PC-3 (cell line): ENCODE measurements at regions not wholly inside any gene's neighbourhood (a gene's known extent, or its start where the extent isn't known, plus 50 kb on each side); places are given as distances from the start of the nearest gene placed in this dataset.

ENCODE experiments used
- ATAC-seq: fragments of 200-7000 bp; cut with Tn5 transposase; 2 replicates; pipeline ENCODE4 v1.9.1; 2020; ENCODE audit warnings: mild to moderate bottlenecking, moderate library complexity
- BruUV-seq: library from RNA; stranded (reverse); fragments of 400-500 nt; replicated peaks from 2 replicates; lab custom pipeline; 2021; lab: Mats Ljungman, UMichigan
- CTCF ChIA-PET: fragments of 300-600 bp; sonication (Branson Sonifier 250); formaldehyde crosslinking; loops from one replicate; lab custom pipeline; 2022; ENCODE audit warnings: antibody characterized with exemption; lab: Charles Lee
- POLR2A ChIA-PET: fragments of 300-600 bp; sonication (Branson Sonifier 250); formaldehyde crosslinking; loops from one replicate; lab custom pipeline; 2022; ENCODE audit warnings: antibody characterized with exemption; ENCODE audit not compliant: unreplicated experiment; lab: Charles Lee
- DNase-seq: peaks from one replicate; pipeline ENCODE4 v3.0.0-alpha.2; 2015
- H2AFZ ChIP-seq: fragments of 300-600 bp; sonication (generic); 2 replicates; pipeline ENCODE4 v1.6.0; 2016; ENCODE audit warnings: antibody characterized with exemption, low read length
- H3F3A ChIP-seq: fragments of 300-600 bp; sonication (generic); one replicate; pipeline ENCODE4 v1.6.0; 2017; ENCODE audit warnings: antibody characterized with exemption, low read length, control low read depth, mild to moderate bottlenecking; ENCODE audit not compliant: unreplicated experiment
- H3K27ac ChIP-seq: fragments of 300-600 bp; sonication (generic); 2 replicates; pipeline ENCODE4 v1.5.1; 2016; ENCODE audit warnings: mild to moderate bottlenecking, low read length
- H3K27me3 ChIP-seq: fragments of 300-600 bp; sonication (generic); 2 replicates; pipeline ENCODE4 v1.6.1; 2016; ENCODE audit warnings: low read length, mixed read lengths
- H3K36me3 ChIP-seq: fragments of 300-600 bp; sonication (generic); 2 replicates; pipeline ENCODE4 v1.6.1; 2016; ENCODE audit warnings: low read depth, mixed run types, low read length, mixed read lengths
- H3K4me1 ChIP-seq: fragments of 300-600 bp; sonication (generic); 2 replicates; pipeline ENCODE4 v1.5.1; 2016; ENCODE audit warnings: low read length; ENCODE audit not compliant: insufficient read depth
- H3K4me2 ChIP-seq: fragments of 300-600 bp; sonication (generic); 2 replicates; pipeline ENCODE4 v1.6.0; 2016; ENCODE audit warnings: low read length
- H3K4me3 ChIP-seq: fragments of 300-600 bp; sonication (generic); 2 replicates; pipeline ENCODE4 v1.5.1; 2016; ENCODE audit warnings: mild to moderate bottlenecking, low read length, mixed read lengths
- H3K79me2 ChIP-seq: fragments of 300-600 bp; sonication (generic); 2 replicates; pipeline ENCODE4 v1.6.1; 2017; ENCODE audit warnings: low read length, mixed read lengths
- H3K9ac ChIP-seq: fragments of 300-600 bp; sonication (generic); 2 replicates; pipeline ENCODE4 v1.6.0; 2016; ENCODE audit warnings: mild to moderate bottlenecking, low read length
- H3K9me2 ChIP-seq: fragments of 300-600 bp; sonication (generic); replicated peaks from 2 replicates; pipeline ENCODE4 v1.6.1; 2016; ENCODE audit warnings: mixed run types, low read length, mixed read lengths
- H3K9me3 ChIP-seq: fragments of 300-600 bp; sonication (generic); 2 replicates; pipeline ENCODE4 v1.6.1; 2016; ENCODE audit warnings: low read length, mixed read lengths
- H4K20me1 ChIP-seq: fragments of 300-600 bp; sonication (generic); 2 replicates; pipeline ENCODE4 v1.6.1; 2016; ENCODE audit warnings: low read length, mixed read lengths
- EZH2 ChIP-seq: fragments of 300-600 bp; sonication (generic); IDR thresholded peaks from one replicate; pipeline ENCODE4 v1.6.1; 2017; ENCODE audit warnings: antibody characterized with exemption, mild to moderate bottlenecking, low read length; ENCODE audit not compliant: unreplicated experiment
- EZH2phosphoT487 ChIP-seq: fragments of 300-600 bp; sonication (generic); IDR thresholded peaks from 2 replicates; pipeline ENCODE4 v1.6.1; 2018; ENCODE audit warnings: mild to moderate bottlenecking, antibody characterized with exemption, low read length, borderline replicate concordance
- intact Hi-C: fragments of 100-400 bp; cut with micrococcal nuclease; formaldehyde crosslinking; loops from 2 replicates; pipeline ENCODE4 v1.9.0; 2023
- TF ChIP-seq, protein P1 (sequence below): fragments of 300-600 bp; sonication (generic); conservative IDR thresholded peaks from 2 replicates; pipeline ENCODE4 v1.5.1; 2017; ENCODE audit warnings: antibody characterized with exemption, low read depth, mild to moderate bottlenecking, low read length

DNA sequence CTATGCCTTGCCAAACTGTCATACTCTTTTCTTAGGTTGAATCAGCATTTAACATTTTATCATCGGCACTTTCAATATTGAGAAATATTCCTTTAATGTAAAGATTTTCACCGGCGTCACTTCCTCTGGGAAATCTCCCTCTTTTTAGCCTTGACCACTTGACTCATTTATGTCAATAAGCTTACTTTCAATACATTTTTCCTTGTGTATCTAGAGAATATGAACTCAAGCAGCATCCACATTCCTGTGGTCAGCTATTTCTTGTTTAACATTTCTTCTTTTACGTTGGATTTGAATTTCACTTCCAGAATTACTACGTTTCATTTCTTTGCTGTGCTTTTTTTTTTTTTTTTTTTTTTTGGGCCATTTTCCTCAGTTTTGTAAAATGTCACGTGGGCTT, 271.2 kb upstream of the HTR2A start:
- H3K27me3 ChIP-seq, result no peaks in the 10 kb centered on the region
- no peaks in the 10 kb centered on the region for H4K20me1 ChIP-seq
- ATAC-seq (peak; percentile 94), DNase-seq (peak; percentile 78)
- H3K9me3 ChIP-seq, result no peaks in the 10 kb centered on the region
- H3K79me2 ChIP-seq, result no peaks in the 10 kb centered on the region
- peak overlapping the region; percentile 76 for H3K4me2 ChIP-seq
- H2AFZ ChIP-seq, result peak overlapping the region; percentile 85
- H3K4me3 ChIP-seq, result peak overlapping the region; percentile 63
- H3K4me1 ChIP-seq, result peaks cover 21% of the 10 kb centered on the region
- peak overlapping the region; percentile 95 for H3K27ac ChIP-seq
- H3K9me2 ChIP-seq, result no peaks in the 10 kb centered on the region
- TF ChIP-seq, protein P1, sequence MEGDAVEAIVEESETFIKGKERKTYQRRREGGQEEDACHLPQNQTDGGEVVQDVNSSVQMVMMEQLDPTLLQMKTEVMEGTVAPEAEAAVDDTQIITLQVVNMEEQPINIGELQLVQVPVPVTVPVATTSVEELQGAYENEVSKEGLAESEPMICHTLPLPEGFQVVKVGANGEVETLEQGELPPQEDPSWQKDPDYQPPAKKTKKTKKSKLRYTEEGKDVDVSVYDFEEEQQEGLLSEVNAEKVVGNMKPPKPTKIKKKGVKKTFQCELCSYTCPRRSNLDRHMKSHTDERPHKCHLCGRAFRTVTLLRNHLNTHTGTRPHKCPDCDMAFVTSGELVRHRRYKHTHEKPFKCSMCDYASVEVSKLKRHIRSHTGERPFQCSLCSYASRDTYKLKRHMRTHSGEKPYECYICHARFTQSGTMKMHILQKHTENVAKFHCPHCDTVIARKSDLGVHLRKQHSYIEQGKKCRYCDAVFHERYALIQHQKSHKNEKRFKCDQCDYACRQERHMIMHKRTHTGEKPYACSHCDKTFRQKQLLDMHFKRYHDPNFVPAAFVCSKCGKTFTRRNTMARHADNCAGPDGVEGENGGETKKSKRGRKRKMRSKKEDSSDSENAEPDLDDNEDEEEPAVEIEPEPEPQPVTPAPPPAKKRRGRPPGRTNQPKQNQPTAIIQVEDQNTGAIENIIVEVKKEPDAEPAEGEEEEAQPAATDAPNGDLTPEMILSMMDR, result no peak
- no peak for TF ChIP-seq EZH2
- no peak for TF ChIP-seq EZH2phosphoT487
- ChIA-PET CTCF (interaction anchor here (0.6 to 0.7 kb wide), 2 partner anchors 206 to 986 kb away, joined by 5 to 9 read pairs; no protein-coding TSS in a partner anchor), POLR2A (interaction anchor here (0.7 kb wide), 1 partner anchor 264 kb away, joined by 25 read pairs; no protein-coding TSS in a partner anchor)
- no peaks in the 10 kb centered on the region for H3F3A ChIP-seq
- BruUV-seq, result no TSS peak
- H3K9ac ChIP-seq, result peak overlapping the region; percentile 83
- intact Hi-C loops, result loop anchor here (5.0 to 10.0 kb wide), 3 partner anchors 133 to 287 kb away; no protein-coding TSS in a partner anchor
- no peaks in the 10 kb centered on the region for H3K36me3 ChIP-seq

DNA sequence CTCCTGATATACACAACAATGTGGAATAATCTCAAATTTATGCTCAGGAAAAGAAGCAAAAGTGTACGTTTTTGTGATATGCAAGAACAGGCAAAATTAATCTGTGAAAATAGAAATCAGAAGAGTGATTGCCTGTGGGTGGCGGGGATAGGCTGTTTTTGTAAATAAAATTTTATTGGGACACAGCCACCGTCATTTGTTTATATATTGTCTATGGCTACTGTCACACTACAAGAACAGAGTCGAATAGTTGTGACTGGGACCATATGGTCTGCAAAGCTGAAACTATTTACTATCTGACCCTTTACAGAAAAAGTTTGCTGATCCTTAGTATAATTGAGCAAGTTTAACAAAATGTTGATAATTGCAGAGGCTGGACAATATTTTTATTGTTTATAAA, 269.5 kb upstream of the HTR2A start:
- Histone ChIP-seq H3K27ac (no peak overlapping the region), H3K4me1 (peaks cover 21% of the 10 kb centered on the region), H3K9me2 (no peaks in the 10 kb centered on the region), H3K9ac (no peak overlapping the region), H3K9me3 (no peaks in the 10 kb centered on the region), H3K79me2 (no peaks in the 10 kb centered on the region), H4K20me1 (no peaks in the 10 kb centered on the region), H3K36me3 (no peaks in the 10 kb centered on the region), H2AFZ (no peak overlapping the region), H3K4me2 (no peak overlapping the region), H3F3A (no peaks in the 10 kb centered on the region), H3K4me3 (no peak overlapping the region), H3K27me3 (no peaks in the 10 kb centered on the region)
- no peak for DNase-seq
- ChIA-PET CTCF (no interaction called here), POLR2A (no interaction called here)
- TF ChIP-seq, protein P1, result no peak
- TF ChIP-seq EZH2phosphoT487 (no peak), EZH2 (no peak)
- intact Hi-C loops, result loop anchor here (5.0 to 10.0 kb wide), 3 partner anchors 132 to 288 kb away; no protein-coding TSS in a partner anchor
- no peak for ATAC-seq
- BruUV-seq, result no TSS peak

DNA sequence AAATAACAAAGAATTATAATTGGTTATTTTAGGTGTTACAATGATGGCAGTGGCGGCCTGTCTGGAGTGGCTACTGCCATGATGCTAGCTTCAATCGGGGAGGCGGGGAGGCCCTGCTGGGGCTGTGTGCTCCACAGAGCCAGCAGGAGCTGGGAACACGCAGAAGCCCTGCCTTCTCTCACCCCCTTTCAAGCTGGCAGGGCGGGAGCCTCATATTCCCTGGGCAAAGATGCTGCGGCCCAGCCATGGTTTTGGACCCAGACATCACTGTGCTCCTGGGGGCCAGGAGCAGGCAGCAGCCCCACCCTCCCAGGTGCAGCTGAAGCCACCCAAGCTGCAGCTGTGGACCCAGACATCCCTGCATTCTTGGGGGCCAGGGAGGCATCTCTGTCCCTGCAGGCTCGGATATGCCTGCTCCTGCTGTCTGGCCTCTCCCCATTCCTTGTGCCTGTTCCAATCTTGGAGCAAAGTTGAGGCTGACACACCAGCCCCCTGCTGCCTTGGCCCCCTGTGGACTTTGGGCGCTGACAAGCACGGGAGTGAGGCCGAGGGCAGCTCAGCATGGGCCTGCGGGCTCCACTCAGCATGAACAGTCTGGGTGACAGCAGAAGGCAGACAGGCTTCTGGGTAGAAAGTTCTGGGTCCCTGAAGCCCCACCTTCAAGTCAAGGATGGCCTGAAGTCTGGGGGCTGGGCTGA, 263.1 kb upstream of the HTR2A start:
- Histone ChIP-seq H3K9me2 (no peaks in the 10 kb centered on the region), H3K9ac (no peak overlapping the region), H3K4me1 (no peaks in the 10 kb centered on the region), H2AFZ (no peak overlapping the region), H3K4me3 (no peak overlapping the region), H3K27me3 (no peaks in the 10 kb centered on the region), H3F3A (no peaks in the 10 kb centered on the region), H4K20me1 (no peaks in the 10 kb centered on the region), H3K9me3 (no peaks in the 10 kb centered on the region), H3K27ac (no peak overlapping the region), H3K4me2 (no peak overlapping the region), H3K36me3 (no peaks in the 10 kb centered on the region), H3K79me2 (no peaks in the 10 kb centered on the region)
- no peak for DNase-seq
- intact Hi-C loops, result loop anchor here (10.0 kb wide), 2 partner anchors 125 to 295 kb away; no protein-coding TSS in a partner anchor
- ATAC-seq, result no peak
- CTCF ChIA-PET, result no interaction called here
- no peak for TF ChIP-seq EZH2phosphoT487
- TF ChIP-seq, protein P1, result no peak
- TF ChIP-seq EZH2, result no peak
- POLR2A ChIA-PET, result no interaction called here
- no TSS peak for BruUV-seq
